Fibroblast of peridontal ligament (primary cell): ENCODE measurements at regions not wholly inside any gene's neighbourhood (a gene's known extent, or its start where the extent isn't known, plus 50 kb on each side); places are given as distances from the start of the nearest gene placed in this dataset.
"Not testable (repeated sequence)": the region's sequence is repeated elsewhere in the genome, so short reads cannot be mapped to it uniquely, and the experiment has no call there.

Experiments used
- DNase-seq: peaks from one replicate; pipeline ENCODE4 v3.0.0-alpha.2; 2010; ENCODE audit errors: extremely low read depth

DNA sequence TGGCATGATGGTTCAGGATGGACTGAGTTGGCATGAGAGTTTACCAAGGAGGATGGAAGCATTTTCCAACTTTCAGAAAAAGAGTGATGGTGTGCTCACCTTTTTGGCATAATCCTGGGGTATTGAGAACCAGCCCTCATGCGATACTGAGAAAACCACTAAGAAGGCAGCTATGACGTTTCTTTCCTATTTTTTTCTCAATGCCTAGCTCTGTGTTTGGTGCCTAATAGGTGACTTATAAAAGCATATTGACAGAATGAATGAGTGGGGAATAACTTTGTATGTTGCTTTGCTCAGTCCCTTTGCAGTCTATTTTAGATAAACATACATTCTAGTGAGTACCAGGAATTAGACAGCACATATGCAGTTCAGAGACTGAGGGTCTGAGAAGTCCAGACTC, 816.3 kb downstream of the DHX35 start:
- DNase-seq: no peak

DNA sequence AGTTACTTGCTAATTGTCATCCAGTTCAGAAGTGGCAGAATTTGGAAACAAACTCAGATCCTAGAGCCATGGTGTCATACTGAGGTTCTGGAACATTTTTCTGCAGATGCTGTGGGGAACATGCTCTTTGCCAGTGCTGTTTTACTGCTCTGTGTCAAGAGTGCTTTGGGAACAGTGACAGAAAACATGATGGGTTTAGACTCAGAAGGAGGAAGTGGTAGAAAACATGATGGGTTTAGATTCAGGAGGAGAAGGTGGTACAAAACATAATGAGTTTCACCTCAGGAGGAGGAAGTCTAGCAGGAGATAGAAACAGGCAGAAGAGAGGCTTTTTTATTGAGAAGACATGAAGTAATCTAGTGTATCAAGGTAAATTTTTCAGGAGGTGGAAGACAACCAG, 815.5 kb downstream of the DHX35 start:
- DNase-seq: no peak

DNA sequence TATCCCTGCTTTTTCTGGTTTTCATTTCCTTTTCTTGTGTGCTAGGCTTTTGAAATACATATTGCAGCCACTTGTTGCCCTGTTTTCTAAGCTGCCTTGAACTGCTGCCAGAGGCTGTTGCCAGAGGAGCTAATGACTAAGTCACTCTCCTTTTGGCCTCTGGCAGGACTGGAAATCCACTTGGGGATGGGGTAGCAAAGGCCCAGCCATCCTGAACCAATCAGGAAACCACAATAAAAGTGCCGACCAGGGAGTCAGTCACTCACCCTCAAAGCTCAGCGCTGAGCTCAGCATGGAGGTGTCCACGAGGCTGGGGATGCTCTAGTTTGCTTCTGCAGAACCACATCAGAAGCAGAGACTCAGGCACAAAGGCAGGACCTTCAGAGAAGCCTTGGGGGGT, 813.0 kb downstream of the DHX35 start:
- peak; percentile 65 for DNase-seq

DNA sequence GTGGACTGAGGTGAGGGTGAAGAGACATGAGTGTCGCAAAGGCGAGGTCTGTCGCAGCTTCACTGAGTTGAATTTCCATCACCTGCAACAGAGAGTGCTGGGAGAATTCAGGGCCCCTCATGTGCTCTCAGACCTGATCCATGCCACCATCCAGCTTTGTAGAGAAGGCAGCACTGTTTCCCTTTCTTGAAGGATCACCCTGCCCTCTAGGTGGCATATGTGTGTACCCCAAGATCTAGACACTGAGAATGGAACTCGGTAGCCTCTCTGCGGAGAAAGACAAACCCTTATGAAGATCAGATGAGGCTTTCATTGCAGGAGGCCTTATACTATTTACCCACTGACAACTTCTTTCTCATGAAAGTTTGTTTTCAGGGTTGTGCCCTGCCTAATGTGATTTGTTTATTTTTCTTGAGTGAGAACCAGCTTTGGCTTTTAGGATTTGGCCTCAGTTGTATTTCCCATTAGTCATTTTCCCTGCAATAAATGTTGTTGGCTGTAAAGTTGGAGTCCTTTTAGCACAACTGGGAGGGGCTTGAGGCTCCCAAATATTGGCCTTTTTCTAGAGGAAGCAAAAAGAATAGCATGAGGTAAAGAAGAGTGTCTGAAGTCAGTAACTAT, 811.3 kb downstream of the DHX35 start:
- DNase-seq: peak; percentile 5

DNA sequence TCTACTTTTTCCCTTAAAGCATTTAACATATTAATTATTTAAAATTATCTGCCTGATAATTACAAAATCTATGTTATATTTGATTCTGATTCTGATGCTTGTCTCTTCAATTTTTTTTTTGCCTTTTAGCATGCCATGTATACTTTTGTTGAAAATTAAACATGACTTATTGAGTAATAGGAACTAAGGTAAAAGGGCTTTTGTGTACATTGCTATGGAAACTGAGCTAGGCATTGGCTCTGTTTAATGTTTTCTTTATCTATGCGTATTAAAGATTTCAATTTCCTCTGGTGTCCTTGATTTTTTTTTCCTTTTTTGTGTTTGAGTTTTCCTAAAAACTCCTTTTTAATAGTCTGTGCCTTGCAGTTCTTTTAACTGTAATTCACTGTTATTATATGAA, 805.2 kb downstream of the DHX35 start:
- no peak for DNase-seq

DNA sequence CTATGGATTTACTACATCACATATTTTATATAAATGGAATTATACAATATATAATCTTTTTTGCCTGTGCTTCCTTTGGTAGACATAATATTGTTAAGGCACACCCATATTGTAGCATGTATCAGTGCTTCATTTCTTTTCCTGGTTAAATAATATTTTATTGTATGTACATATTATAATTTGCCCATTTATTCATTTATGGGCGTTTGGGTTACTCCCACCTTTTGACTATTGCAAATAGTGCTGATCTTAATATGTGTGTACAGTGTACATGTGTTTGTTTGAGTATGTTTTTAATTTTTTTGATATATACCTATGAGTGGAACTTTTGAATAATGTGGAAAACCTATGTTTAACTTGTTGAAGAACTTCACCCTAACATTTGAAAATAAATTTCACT, 804.2 kb downstream of the DHX35 start:
- no peak for DNase-seq

DNA sequence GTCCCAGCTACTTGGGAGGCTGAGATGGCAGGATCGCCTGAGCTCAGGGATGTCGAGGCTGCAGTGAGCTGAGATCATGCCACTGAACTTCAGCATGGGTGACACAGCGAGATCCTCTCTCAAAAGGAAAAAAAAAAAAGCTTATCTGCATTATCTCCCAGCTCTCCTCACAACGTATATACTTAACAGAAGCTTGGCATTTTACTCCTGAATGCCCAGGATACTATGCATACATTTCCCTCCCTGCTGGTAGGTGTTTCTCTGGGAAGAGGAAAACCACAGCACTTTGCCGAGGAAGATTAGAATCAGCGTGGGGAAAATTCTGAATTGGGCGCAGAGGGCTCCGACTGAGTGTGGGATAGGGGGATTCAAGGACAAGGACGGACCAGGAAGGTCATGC, 800.6 kb downstream of the DHX35 start:
- no peak for DNase-seq

DNA sequence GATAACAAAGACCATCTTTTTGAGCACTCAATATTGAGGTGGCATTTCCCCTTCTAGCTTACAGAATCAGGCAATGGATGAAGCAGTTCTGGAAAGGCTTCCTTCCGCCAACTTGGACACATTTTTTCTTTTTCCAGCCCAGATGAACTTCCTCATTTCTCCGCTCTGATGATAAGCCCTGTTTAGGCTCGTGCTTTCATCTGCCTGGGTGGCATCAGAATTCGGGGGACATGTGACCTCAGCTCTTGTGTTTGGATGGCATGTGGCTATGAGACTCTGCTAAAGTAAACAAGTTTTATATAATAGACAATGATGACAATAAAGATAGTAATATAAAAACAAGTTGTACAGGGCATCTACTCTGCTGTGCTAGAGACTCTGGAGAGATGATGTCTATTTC, 796.7 kb downstream of the DHX35 start:
- no peak for DNase-seq

DNA sequence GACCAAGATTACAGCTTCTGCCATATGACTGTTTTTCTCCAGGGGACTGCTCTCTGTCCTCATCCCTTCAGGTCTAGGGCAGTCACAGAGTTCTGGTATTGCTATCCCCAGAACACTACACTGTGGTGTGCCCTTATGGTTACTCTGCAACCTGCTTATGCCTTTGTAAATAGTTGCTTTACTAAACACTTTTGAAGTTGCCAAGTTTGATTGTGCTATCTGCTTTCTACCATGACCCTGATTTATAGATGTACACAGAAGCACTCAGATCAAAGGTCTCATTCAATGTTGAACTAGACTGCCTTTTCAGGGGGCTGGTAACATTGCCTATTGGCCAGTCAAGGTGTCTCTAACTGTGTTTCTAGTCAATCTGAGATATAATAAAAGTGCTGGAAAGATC, 794.7 kb downstream of the DHX35 start:
- DNase-seq: no peak

DNA sequence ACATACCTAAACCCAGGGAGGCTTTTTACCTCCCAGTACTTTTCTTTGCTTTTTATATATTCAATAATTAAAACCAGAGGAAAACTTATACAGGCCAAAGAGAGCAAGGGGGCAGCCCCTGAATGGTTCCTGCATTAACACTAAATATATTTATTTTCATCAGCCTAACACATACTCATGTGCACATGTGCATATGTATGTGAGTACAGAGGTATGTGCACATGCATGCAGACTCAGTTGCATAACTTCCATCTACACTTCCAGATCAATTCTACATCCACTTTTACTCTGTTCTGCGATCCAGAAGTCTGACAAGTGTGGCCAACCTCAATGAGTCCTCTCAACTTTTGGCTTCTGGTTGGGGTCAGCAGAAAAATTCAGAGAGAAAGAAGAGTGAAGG, 794.2 kb downstream of the DHX35 start:
- DNase-seq: no peak

DNA sequence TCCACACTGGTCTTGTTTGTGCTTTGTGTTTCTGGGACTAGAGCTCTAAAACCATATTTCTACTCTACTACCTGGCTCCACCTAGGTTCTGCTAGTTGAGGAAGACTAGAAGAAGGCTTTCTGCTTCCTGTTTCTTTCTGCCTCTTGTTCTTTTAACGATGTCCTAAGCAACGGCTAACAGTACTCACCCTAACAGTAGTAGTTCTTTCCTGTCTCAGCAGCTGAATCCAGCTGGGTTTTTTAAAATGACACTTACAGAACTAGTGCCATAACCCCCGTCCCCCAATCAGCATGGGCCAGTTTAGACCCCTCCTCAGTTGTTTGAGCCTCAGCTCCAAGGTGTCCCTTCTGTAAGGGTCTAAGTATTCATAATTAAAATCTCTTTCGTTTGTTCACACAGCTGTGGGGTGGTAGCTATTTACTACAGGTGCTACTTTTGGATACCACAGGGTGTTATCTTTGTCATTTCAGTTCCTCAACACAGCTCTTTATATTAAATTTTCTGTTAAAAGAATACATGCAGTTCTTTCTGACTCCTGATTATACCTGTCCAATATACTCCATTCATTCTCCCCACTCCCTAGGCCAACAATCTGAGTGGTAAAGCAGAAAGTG, 790.2 kb downstream of the DHX35 start:
- no peak for DNase-seq

DNA sequence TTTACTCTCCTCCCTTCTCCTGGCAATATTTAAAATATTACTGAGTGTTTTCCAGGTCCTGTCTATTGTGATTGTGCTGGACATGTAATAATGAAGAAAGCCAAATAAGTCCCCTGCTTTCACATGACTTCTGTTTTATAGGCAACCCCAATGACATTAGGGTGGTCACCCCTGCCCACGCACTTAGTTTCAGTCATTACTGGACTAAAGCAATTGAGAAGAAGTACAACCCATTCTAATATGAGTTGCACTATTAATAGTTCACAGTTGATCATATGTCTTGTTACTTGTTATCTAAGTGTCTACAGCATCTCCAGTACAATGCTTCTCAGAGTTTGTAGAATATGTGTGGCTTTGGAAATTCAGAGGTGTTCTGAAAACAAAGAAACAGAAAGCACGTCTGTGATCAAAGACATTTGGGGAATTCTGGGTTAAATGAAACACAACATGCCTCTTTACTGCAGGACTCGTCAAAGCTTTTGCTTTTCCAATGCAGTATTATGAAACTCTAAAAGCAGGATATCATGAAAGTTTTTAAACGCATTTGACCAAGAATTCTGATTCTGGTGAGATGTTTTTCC, 789.5 kb downstream of the DHX35 start:
- no peak for DNase-seq

DNA sequence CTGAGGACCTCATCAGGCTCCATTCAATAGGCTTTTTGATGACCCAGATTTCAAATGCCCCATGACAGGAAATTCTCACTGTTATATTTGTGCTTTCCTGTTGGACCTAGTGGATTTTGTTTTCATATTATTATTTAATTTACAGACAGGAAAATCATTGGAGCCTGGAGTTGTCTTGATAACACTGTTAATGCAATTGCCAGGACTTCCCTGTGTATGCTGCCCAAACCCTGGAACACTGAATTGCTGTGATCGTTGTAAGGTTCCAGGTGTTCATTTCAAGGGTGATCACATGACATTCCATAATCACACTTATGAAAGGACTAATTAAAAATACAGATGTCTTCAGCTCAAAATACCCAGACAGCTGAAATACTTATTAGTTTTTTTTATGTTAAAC, 783.2 kb downstream of the DHX35 start:
- DNase-seq: no peak

DNA sequence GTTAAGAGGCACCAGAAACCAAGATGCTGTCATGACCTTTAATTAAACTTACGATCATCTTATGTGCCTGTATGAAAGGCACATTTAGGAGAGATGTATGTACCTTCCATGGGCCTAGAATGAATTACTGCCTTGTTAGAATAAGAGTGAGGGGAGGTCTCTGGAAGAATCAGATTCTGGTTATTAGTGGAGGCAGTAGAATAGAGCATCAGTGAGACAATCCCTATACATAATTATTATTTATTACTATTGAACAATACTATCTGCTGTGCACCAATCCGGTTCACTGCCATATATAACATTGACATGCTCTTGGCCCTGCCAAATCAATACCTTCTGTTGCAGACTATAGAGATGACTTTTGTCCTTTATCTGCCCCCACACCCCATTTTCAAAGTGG, 776.5 kb downstream of the DHX35 start:
- DNase-seq: no peak

DNA sequence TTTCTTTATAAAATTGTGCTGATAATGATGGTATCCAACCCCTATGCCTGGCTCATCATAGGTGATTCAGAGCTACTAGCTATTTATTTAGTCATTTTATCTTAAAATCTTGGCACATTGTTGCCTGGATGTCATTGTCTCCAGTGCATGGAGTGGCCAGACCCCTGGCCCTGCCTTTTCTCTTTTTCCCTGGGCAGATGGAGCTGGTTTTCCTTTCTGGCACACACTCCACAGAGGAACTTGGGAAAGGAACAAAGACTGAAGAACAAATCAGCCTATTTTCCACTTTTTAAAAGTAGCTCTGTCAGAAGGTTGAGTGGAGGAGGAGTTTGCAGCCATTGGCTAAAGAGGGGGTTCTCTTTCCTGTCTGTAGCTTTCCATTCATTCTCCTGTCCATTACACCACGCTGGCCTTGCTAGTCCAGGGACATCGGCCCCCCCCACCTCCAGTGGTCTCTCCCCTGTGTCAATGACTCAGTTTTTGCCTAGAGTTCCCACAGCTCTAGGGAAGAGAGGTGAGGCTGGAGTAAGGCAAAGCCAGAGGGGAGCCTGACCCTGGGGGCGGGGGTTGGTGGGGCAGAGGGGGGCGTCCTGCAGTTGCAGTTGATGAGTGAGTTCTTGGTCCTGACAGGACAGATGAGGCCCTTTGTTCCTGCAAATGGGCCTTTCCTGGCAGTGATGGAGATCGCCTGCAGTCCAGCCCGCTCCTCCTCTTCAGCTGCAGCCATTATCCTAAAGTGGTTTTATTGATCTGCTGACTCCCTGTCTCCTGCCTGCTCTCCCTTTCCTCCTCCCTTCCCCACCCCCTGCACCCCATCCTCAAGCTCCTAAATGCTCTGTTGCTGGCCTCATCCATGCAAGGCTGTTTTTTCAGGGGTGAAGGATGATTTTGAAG, 774.5 kb downstream of the DHX35 start:
- no peak for DNase-seq

DNA sequence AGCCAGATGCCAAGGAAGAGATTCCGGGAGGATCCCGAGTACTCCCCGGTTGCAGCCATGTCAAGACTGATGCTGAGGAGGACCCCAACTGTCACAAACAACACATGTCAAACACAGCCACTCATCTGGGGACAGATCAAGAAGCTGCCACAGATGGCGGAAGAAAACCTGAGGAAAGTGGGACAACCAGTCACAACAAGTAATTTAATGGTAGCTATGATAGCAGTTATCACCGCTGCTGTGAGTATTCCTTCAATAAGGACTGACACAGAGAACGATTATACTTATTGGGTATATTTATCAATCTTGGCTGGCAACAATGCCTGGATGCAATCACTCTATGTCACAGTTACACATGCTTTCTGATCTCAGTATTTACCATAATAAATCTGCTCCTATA, 763.4 kb downstream of the DHX35 start:
- not testable (repeated sequence) for DNase-seq

DNA sequence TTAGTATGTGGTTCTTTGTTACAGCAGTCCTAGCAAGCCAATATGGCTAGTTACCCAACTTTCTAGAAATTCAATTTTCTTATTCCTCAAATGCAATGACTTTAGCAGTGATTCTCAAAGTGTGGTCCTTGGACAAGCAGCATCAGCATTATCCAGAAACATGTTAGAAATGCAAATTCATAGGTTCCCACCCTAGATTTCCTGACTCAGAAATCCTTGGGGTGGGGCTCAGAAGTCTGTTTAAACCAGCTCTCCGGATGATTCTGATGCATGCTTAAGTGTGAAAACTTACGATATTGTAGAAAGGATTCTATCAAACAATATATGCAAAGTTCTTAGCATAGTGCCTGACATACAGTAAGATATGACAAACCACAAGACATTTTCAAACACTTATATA, 757.1 kb downstream of the DHX35 start:
- no peak for DNase-seq

DNA sequence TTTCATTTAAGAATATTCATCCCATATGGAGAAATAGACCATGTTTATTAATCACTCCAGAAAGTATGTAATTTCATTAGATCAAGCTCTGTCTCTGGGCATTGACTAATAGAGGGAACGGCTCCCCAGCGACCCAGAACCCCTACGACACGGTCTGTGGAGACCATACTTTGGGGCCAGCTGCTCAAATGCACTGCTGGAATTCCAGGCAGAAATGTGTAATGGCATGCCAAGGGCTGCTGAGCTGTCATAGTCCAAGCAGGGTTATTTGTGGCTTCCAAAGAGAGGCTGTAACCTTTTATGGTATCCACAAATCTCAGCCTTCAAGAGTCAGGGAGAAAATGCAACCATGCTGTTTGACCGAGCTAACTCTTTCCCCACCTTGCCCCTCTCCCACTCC, 755.8 kb downstream of the DHX35 start:
- DNase-seq: no peak

DNA sequence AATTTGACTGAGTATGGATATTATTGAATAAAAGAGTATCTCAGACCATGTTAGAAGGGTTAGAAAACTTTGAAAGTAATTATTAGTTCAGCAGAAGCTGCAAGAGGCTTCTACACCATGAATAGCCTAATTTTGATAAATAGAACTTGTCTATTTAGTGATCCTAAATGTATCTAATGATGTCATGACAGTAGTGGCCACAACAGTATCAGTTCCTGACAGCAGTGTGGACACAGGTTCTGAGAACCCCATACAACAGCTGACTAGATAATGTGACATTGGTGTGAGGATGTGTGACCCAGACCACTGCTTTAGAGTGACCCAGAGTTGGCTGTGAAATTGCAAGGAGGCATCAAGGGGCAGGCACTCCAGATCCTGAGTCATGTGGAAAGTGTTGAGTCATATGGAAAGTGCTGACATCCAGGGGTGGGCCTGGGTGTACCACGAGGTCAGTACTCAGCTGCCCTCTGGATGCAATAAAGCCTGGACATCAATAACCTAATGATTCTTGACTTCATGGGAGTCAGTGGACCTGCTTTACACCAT, 754.7 kb downstream of the DHX35 start:
- DNase-seq: no peak

DNA sequence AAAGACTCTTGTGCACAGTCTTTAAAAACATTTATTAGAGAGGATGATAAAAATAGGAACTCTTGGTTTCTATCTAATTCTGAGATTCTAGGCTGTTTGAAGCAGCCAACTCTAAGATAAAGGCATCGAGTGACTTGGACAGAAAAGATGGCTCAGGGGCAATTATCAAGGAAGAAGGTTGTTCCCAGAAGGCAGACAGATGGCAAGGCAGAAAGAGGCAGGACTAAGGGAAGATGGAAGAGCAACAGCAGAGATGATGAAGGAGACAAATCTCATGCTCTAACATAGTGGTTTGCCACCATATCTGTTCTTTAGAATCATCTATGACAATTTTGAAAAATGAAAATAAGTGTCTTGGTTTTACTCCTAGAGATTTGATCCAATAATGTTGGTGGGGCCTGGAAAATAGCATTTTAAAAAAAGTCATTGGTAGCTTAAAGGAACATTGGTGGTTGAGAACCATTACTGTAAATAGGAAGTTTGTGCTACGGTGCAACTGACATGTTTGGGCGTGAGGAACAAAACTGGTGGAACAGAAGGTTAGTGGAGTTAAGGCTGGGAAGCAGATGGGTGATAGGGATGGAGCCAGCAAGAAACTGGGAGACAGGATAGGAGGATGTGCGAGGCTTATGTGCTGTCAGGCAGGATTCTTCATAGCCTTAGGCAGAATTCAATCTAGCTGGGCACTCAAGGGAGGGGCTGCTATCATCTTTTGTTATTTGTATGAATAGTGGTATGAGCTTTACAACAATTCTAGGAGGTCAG, 751.1 kb downstream of the DHX35 start:
- no peak for DNase-seq

DNA sequence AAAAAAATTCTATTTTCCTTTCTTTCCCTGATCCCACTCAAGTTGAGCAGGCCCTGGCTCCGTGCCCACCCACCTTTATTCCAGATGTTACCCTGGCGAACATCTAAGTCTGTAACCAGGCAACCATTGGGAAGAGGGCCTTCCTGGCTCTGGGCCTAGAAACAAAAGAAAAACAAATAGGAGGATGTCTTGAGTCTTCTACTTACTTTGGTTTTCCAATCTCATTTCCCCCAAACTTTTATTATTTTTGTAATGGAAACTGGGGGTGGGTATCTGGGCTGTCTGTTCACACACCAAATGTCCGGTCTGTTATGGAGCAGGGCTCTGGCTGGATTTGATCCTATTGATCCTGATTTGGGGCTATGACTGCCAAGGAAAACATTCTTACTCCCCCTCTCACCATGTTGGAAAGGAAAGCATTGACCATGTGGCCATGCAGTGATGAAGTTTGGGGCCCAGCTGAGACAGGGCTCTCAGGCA, 744.1 kb downstream of the DHX35 start:
- DNase-seq: no peak

DNA sequence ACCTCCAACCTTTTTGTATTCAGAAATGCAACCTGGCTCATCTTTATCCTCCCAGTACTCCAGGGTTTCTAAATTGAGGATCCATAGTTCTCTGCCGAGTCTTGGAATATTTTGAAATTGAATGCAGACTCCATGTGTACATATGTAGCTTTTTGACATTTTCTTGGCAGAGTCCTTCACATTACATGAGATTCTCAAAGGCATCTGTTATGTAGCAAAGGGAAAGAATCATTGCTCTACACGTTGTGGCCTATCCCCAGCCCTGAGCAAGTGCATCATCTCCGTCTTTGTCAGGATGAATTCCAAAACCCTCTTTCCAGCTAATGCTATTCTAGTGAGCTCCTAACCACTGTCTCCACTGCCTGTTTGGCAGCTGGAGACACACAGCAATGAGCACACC, 742.9 kb downstream of the DHX35 start:
- no peak for DNase-seq
